GM12892 (cell line): ENCODE measurements at regions not wholly inside any gene's neighbourhood (a gene's known extent, or its start where the extent isn't known, plus 50 kb on each side); places are given as distances from the start of the nearest gene placed in this dataset.

Experiments used
- POLR2A ChIP-seq: IDR thresholded peaks from 2 replicates; pipeline ENCODE4 v1.6.1; 2011; ENCODE audit warnings: low read depth, low read length, control low read depth
- POLR2AphosphoS5 ChIP-seq: IDR thresholded peaks from 2 replicates; pipeline ENCODE4 v1.6.1; 2011; ENCODE audit warnings: low read depth, low read length, control low read depth
- TAF1 ChIP-seq: IDR thresholded peaks from 2 replicates; pipeline ENCODE4 v1.6.1; 2011; ENCODE audit warnings: low read depth, mild to moderate bottlenecking, control low read depth, low read length, borderline replicate concordance

- TF ChIP-seq POLR2AphosphoS5 (no peak), TAF1 (no peak), POLR2A (no peak)
Measured at GRCh38 chr4:4746444-4746843, 113.0 kb upstream of the MSX1 start.
